SK-N-SH (cell line): ENCODE measurements at regions not wholly inside any gene's neighbourhood (a gene's known extent, or its start where the extent isn't known, plus 50 kb on each side); places are given as distances from the start of the nearest gene placed in this dataset.

Source experiments
- CTCF ChIA-PET: fragments of 300-600, 350-600 bp; formaldehyde crosslinking; extraction: SDS; loops from one replicate; lab custom pipeline; 2021; lab: Yijun Ruan, JAX
- POLR2A ChIA-PET: fragments of 350-600 bp; sonication (Branson Sonifier 250); formaldehyde crosslinking; extraction: SDS; loops from one replicate; lab custom pipeline; 2020; ENCODE audit warnings: antibody characterized with exemption, inconsistent platforms; lab: Yijun Ruan, JAX
- DNase-seq: peaks from one replicate; pipeline ENCODE4 v3.0.0; 2012
- H2AFZ ChIP-seq: fragments of 200-600 bp; sonication (generic); 2 replicates; pipeline ENCODE4 v1.8.1; 2016; ENCODE audit warnings: antibody characterized with exemption, mild to moderate bottlenecking, low read depth
- H3F3A ChIP-seq: fragments of 200-600 bp; sonication (generic); replicated peaks from 2 replicates; pipeline ENCODE3; 2016; ENCODE audit warnings: antibody characterized with exemption, mild to moderate bottlenecking; ENCODE audit not compliant: insufficient read depth
- H3K27ac ChIP-seq, 2 experiments: fragments of 200-500 bp in 1 of 2; fragments of 200-600 bp in 1 of 2; sonication (Bioruptor generic) in 1 of 2; sonication (generic), shearing (Covaris generic) in 1 of 2; 2 replicates each; pipeline versions ENCODE4 v1.5.1 to v1.6.1; 2014 to 2016; ENCODE audit warnings: low read depth in 2 of 2, inconsistent platforms in 1 of 2, low read length in 1 of 2, mild to moderate bottlenecking in 1 of 2, mixed read lengths in 1 of 2
- H3K27me3 ChIP-seq: fragments of 200-600 bp; sonication (generic), shearing (Covaris generic); 2 replicates; pipeline ENCODE4 v1.6.1; 2016; ENCODE audit warnings: mixed run types; ENCODE audit not compliant: insufficient read depth
- H3K36me3 ChIP-seq, 2 experiments: fragments of 200-500 bp in 1 of 2; fragments of 200-600 bp in 1 of 2; sonication (Bioruptor generic) in 1 of 2; sonication (generic) in 1 of 2; replicated peaks in 1 of 2; 2 replicates each; pipeline versions ENCODE3 to v1.5.1; 2014 to 2016; ENCODE audit warnings: low read length in 1 of 2, mild to moderate bottlenecking in 1 of 2; ENCODE audit not compliant: insufficient read depth in 2 of 2, control insufficient read depth in 1 of 2
- H3K4me1 ChIP-seq, 2 experiments: fragments of 200-500 bp in 1 of 2; fragments of 200-600 bp in 1 of 2; sonication (Bioruptor generic) in 1 of 2; sonication (generic), shearing (Covaris generic) in 1 of 2; 2 replicates each; pipeline versions ENCODE4 v1.5.1 to v1.6.1; 2014 to 2016; ENCODE audit warnings: low read depth in 1 of 2, low read length in 1 of 2, mixed run types in 1 of 2; ENCODE audit not compliant: insufficient read depth in 2 of 2, control insufficient read depth in 1 of 2
- H3K4me2 ChIP-seq: fragments of 200-600 bp; sonication (generic), shearing (Covaris generic); 2 replicates; pipeline ENCODE4 v1.6.1; 2017; ENCODE audit warnings: mixed run types
- H3K4me3 ChIP-seq, 2 experiments: fragments of 200-500 bp in 1 of 2; fragments of 200-600 bp in 1 of 2; sonication (Bioruptor generic) in 1 of 2; sonication (generic), shearing (Covaris generic) in 1 of 2; 2 replicates each; pipeline versions ENCODE4 v1.5.1 to v1.8.1; 2014 to 2016; ENCODE audit warnings: low read depth in 2 of 2, inconsistent platforms in 1 of 2, low read length in 1 of 2, mild to moderate bottlenecking in 1 of 2, mixed read lengths in 1 of 2, moderate library complexity in 1 of 2
- H3K79me2 ChIP-seq: fragments of 200-600 bp; sonication (generic); 2 replicates; pipeline ENCODE4 v1.8.1; 2017; ENCODE audit warnings: mild to moderate bottlenecking; ENCODE audit not compliant: insufficient read depth
- H3K9ac ChIP-seq: fragments of 200-600 bp; sonication (generic); 2 replicates; pipeline ENCODE4 v1.6.1; 2017; ENCODE audit warnings: mixed run types
- H3K9me2 ChIP-seq: fragments of 200-600 bp; sonication (generic); 2 replicates; pipeline ENCODE4 v1.6.1; 2017; ENCODE audit warnings: mixed run types
- H3K9me3 ChIP-seq: fragments of 200-600 bp; sonication (generic); 2 replicates; pipeline ENCODE4 v1.6.1; 2017; ENCODE audit warnings: mixed run types, mild to moderate bottlenecking, moderate library complexity
- H4K20me1 ChIP-seq: fragments of 200-600 bp; sonication (generic); 2 replicates; pipeline ENCODE4 v1.6.1; 2017; ENCODE audit warnings: mild to moderate bottlenecking, mixed run types; ENCODE audit not compliant: insufficient read depth
- CHD2 ChIP-seq: fragments of 150-350 bp; IDR thresholded peaks from 2 replicates; pipeline ENCODE4 v1.6.1; 2018; ENCODE audit warnings: low read length; ENCODE audit not compliant: partially characterized antibody
- EP300 ChIP-seq, 2 experiments: IDR thresholded peaks; 2 replicates each; pipeline versions ENCODE4 v1.4.0 to v1.6.1; 2012; ENCODE audit warnings: borderline replicate concordance in 1 of 2, low read depth in 1 of 2, low read length in 1 of 2
- EZH2phosphoT487 ChIP-seq: fragments of 200-600 bp; sonication (generic); IDR thresholded peaks from 2 replicates; pipeline ENCODE4 v1.6.1; 2017; ENCODE audit warnings: low read depth, mixed run types, mild to moderate bottlenecking, antibody characterized with exemption, moderate library complexity, borderline replicate concordance
- FOSL2 ChIP-seq: IDR thresholded peaks from 2 replicates; pipeline ENCODE4 v1.4.0; 2012; ENCODE audit warnings: low read depth, mild to moderate bottlenecking, moderate library complexity, borderline replicate concordance
- GATA2 ChIP-seq: sonication (generic); formaldehyde crosslinking; IDR thresholded peaks from 2 replicates; pipeline ENCODE4 v1.5.0; 2020; ENCODE audit warnings: mild to moderate bottlenecking, missing genetic modification reagents
- NRF1 ChIP-seq: IDR thresholded peaks from 2 replicates; pipeline ENCODE4 v1.6.1; 2012; ENCODE audit warnings: low read depth, mild to moderate bottlenecking, low read length
- POLR2AphosphoS5 ChIP-seq: IDR thresholded peaks from 2 replicates; pipeline ENCODE4 v1.6.1; 2012; ENCODE audit warnings: low read depth, low read length
- RAD21 ChIP-seq: IDR thresholded peaks from 2 replicates; pipeline ENCODE4 v1.6.1; 2012; ENCODE audit warnings: mild to moderate bottlenecking, low read length
- RFX5 ChIP-seq: IDR thresholded peaks from 2 replicates; pipeline ENCODE4 v1.6.1; 2012; ENCODE audit warnings: mild to moderate bottlenecking, improper control_type of control experiment, low read length
- RXRA ChIP-seq: IDR thresholded peaks from 2 replicates; pipeline ENCODE4 v1.4.0; 2012; ENCODE audit warnings: low read depth, mild to moderate bottlenecking, borderline replicate concordance
- SMC3 ChIP-seq: IDR thresholded peaks from 2 replicates; pipeline ENCODE4 v1.6.1; 2012; ENCODE audit warnings: low read depth, low read length, improper control_type of control experiment
- TCF12 ChIP-seq: IDR thresholded peaks from 2 replicates; pipeline ENCODE4 v1.4.0; 2012
- TEAD4 ChIP-seq: IDR thresholded peaks from 2 replicates; pipeline ENCODE4 v1.4.0; 2012; ENCODE audit warnings: mild to moderate bottlenecking, borderline replicate concordance; ENCODE audit not compliant: insufficient read depth
- YY1 ChIP-seq: IDR thresholded peaks from 2 replicates; pipeline ENCODE4 v1.4.0; 2012; ENCODE audit warnings: low read depth, mild to moderate bottlenecking
- WGBS: methylation state at CpG from one replicate; pipeline ENCODE4 v1.1.6; 2017; ENCODE audit warnings: low lambda C conversion rate; 5-methylcytosine and 5-hydroxymethylcytosine counted together
- TF ChIP-seq, protein P1 (sequence below): IDR thresholded peaks from 2 replicates; pipeline ENCODE4 v1.4.0; 2012; ENCODE audit warnings: low read depth
- TF ChIP-seq, protein P2 (sequence below): IDR thresholded peaks from 2 replicates; pipeline ENCODE4; 2012
- TF ChIP-seq, protein P3 (sequence below): IDR thresholded peaks from 2 replicates; pipeline ENCODE4 v1.4.0; 2012; ENCODE audit warnings: low read depth, borderline replicate concordance
- TF ChIP-seq, protein P4 (sequence below): IDR thresholded peaks from 2 replicates; pipeline ENCODE4 v1.6.1; 2012; ENCODE audit warnings: mild to moderate bottlenecking, low read depth, low read length, moderate library complexity

DNA sequence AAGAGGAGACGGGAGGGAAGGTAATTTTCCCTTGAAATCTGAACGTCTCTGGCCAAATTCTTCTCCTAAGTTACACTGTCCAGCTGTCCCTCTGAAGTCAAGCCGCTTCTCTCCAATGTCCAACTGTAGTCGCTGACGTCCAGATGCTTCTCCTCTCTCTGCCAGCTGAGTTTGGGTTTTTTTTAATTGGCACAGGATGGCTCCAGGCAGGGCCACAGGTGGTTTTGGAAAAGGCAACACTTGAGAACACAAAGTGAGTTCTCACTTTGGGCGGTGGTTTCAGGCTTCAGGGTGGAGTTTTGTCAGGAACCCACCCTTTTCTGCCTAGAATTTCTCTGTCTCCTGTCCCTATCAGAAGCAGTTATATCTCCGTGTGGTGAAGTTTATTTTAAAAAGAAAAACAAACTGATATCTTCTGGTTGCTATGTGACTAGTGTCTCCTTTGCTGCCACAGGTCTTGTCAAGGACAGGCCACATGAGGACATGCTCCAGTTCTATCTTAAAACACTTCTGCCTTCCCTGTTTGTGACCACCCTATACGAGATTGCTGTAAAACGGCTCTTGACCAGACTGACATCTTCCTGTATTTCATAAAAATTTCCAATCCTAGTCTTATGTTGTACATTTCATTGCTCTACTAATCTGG is 472.3 kb upstream of the ADGRL4 start:
- POLR2A ChIA-PET: no interaction called here
- H4K20me1 ChIP-seq: no peaks in the 10 kb centered on the region
- no peaks in the 10 kb centered on the region for H3K79me2 ChIP-seq
- H3K27me3 ChIP-seq: no peaks in the 10 kb centered on the region
- no peaks in the 10 kb centered on the region for H3K9me3 ChIP-seq
- H3K4me1 ChIP-seq: no peaks in the 10 kb centered on the region
- no peak overlapping the region for H3K27ac ChIP-seq
- no peak overlapping the region for H3K4me2 ChIP-seq
- no peaks in the 10 kb centered on the region for H3K9me2 ChIP-seq
- no peaks in the 10 kb centered on the region for H3K36me3 ChIP-seq
- no peak overlapping the region for H2AFZ ChIP-seq
- no peak overlapping the region for H3K4me3 ChIP-seq
- H3F3A ChIP-seq: no peaks in the 10 kb centered on the region
- no peak for DNase-seq
- TF ChIP-seq RXRA: no peak
- no peak for TF ChIP-seq FOSL2
- TF ChIP-seq GATA2: no peak
- TF ChIP-seq, protein P1, sequence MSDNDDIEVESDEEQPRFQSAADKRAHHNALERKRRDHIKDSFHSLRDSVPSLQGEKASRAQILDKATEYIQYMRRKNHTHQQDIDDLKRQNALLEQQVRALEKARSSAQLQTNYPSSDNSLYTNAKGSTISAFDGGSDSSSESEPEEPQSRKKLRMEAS: no peak
- TF ChIP-seq RAD21: no peak
- no peak for TF ChIP-seq CHD2
- TF ChIP-seq, protein P2, sequence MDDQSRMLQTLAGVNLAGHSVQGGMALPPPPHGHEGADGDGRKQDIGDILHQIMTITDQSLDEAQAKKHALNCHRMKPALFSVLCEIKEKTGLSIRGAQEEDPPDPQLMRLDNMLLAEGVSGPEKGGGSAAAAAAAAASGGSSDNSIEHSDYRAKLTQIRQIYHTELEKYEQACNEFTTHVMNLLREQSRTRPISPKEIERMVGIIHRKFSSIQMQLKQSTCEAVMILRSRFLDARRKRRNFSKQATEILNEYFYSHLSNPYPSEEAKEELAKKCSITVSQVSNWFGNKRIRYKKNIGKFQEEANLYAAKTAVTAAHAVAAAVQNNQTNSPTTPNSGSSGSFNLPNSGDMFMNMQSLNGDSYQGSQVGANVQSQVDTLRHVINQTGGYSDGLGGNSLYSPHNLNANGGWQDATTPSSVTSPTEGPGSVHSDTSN: no peak
- no peak for TF ChIP-seq TCF12
- no peak for TF ChIP-seq SMC3
- H3K9ac ChIP-seq: no peak overlapping the region
- CTCF ChIA-PET: no interaction called here
- WGBS: 75% methylated on average over 9 of the region's 9 CpGs

DNA sequence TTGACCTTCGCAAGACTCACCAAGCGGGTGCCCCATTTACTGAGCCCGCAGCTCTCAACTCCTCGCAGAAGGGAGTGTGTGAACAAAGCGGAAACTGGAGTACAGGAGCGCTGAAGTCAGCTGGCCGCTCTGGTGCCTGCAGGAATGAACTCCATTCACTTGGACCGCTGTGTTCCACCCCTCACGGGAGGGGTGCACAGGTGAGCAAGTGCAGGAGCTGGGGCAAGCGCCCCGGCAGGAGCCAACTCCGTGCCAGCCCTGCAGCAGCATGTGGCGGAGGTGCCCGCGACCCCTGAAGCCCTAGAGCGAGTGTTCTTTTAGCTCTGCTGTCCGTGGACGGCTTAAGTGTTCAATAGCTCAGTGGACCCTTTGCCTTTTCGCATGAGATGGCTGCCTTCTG is 471.6 kb upstream of the ADGRL4 start:
- Histone ChIP-seq H3K27ac (no peak overlapping the region), H3K9me2 (no peaks in the 10 kb centered on the region), H3K36me3 (no peaks in the 10 kb centered on the region), H3K4me1 (no peaks in the 10 kb centered on the region)
- POLR2A ChIA-PET: no interaction called here
- CTCF ChIA-PET: no interaction called here
- TF ChIP-seq, protein P3, sequence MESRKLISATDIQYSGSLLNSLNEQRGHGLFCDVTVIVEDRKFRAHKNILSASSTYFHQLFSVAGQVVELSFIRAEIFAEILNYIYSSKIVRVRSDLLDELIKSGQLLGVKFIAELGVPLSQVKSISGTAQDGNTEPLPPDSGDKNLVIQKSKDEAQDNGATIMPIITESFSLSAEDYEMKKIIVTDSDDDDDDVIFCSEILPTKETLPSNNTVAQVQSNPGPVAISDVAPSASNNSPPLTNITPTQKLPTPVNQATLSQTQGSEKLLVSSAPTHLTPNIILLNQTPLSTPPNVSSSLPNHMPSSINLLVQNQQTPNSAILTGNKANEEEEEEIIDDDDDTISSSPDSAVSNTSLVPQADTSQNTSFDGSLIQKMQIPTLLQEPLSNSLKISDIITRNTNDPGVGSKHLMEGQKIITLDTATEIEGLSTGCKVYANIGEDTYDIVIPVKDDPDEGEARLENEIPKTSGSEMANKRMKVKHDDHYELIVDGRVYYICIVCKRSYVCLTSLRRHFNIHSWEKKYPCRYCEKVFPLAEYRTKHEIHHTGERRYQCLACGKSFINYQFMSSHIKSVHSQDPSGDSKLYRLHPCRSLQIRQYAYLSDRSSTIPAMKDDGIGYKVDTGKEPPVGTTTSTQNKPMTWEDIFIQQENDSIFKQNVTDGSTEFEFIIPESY: no peak
- no peak for TF ChIP-seq RAD21
- TF ChIP-seq, protein P4, sequence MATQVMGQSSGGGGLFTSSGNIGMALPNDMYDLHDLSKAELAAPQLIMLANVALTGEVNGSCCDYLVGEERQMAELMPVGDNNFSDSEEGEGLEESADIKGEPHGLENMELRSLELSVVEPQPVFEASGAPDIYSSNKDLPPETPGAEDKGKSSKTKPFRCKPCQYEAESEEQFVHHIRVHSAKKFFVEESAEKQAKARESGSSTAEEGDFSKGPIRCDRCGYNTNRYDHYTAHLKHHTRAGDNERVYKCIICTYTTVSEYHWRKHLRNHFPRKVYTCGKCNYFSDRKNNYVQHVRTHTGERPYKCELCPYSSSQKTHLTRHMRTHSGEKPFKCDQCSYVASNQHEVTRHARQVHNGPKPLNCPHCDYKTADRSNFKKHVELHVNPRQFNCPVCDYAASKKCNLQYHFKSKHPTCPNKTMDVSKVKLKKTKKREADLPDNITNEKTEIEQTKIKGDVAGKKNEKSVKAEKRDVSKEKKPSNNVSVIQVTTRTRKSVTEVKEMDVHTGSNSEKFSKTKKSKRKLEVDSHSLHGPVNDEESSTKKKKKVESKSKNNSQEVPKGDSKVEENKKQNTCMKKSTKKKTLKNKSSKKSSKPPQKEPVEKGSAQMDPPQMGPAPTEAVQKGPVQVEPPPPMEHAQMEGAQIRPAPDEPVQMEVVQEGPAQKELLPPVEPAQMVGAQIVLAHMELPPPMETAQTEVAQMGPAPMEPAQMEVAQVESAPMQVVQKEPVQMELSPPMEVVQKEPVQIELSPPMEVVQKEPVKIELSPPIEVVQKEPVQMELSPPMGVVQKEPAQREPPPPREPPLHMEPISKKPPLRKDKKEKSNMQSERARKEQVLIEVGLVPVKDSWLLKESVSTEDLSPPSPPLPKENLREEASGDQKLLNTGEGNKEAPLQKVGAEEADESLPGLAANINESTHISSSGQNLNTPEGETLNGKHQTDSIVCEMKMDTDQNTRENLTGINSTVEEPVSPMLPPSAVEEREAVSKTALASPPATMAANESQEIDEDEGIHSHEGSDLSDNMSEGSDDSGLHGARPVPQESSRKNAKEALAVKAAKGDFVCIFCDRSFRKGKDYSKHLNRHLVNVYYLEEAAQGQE: no peak
- TF ChIP-seq RFX5: no peak
- TF ChIP-seq YY1: no peak
- TF ChIP-seq NRF1: no peak
- TF ChIP-seq TEAD4: no peak
- no peak for TF ChIP-seq POLR2AphosphoS5
- no peak for TF ChIP-seq RXRA
- TF ChIP-seq, protein P1: no peak
- no peak for TF ChIP-seq EP300 (IDR thresholded peaks at IDR 0.05; ENCODE audit: borderline replicate concordance in 1 of 2, low read depth in 1 of 2, low read length in 1 of 2)
- TF ChIP-seq EZH2phosphoT487: no peak
- TF ChIP-seq, all 33 proteins: peak for 0
- H3K4me3 ChIP-seq: no peak overlapping the region
- no peak for DNase-seq
- 81% methylated on average over 12 of the region's 19 CpGs for WGBS
- H3K79me2 ChIP-seq: no peaks in the 10 kb centered on the region
- H3F3A ChIP-seq: no peaks in the 10 kb centered on the region
- no peak overlapping the region for H2AFZ ChIP-seq
- no peaks in the 10 kb centered on the region for H4K20me1 ChIP-seq
- H3K27me3 ChIP-seq: no peaks in the 10 kb centered on the region
- no peak overlapping the region for H3K4me2 ChIP-seq
- H3K9ac ChIP-seq: no peak overlapping the region
- H3K9me3 ChIP-seq: no peaks in the 10 kb centered on the region
